ENCODE measurements at regions not wholly inside any gene's neighbourhood (a gene's known extent, or its start where the extent isn't known, plus 50 kb on each side); places are given as distances from the start of the nearest gene placed in this dataset.

GRCh38 chr5:86929123-86929766 is 311.5 kb downstream of the COX7C start:
- H3K9me2 ChIP-seq (ENCODE audit: insufficient read depth, low read length) = 0 out of 2 replicates have a peak, but pooled peaks cover 2% of the 10 kb centered on the region
- no peak overlapping the region for H3K4me3 ChIP-seq (ENCODE audit: low read depth, low read length, poor library complexity, severe bottlenecking)
- TF ChIP-seq EZH2phosphoT487 (IDR thresholded peaks at IDR 0.05; ENCODE audit: borderline replicate concordance, low read depth, low read length) (no peak), CTCF (conservative IDR thresholded peaks at IDR 0.05; ENCODE audit: low read length) (no peak)
- H3K4me1 ChIP-seq (ENCODE audit: insufficient read depth, low read length, poor library complexity, severe bottlenecking) = no peaks in the 10 kb centered on the region
- no peak overlapping the region for H3K4me2 ChIP-seq (ENCODE audit: low read length)
- ChIA-PET POLR2A (interaction anchor here (0.8 kb wide), 1 partner anchor 51 kb away, joined by 3 read pairs; no protein-coding TSS in a partner anchor), CTCF (ENCODE audit: unreplicated experiment) (no interaction called here)
- H3K79me2 ChIP-seq (ENCODE audit: insufficient read depth, low read depth, low read length) = no peaks in the 10 kb centered on the region
- BruUV-seq (replicated peaks) = no TSS peak
- H2AFZ ChIP-seq (ENCODE audit: low read length) = no peak overlapping the region
- H3K9me3 ChIP-seq (ENCODE audit: low read length) = no peaks in the 10 kb centered on the region
- intact Hi-C loops (cut with micrococcal nuclease; ENCODE audit: unreplicated experiment) = no loop called here
- no peaks in the 10 kb centered on the region for H3K36me3 ChIP-seq (ENCODE audit: insufficient read depth, low read length)
- no peak for DNase-seq (ENCODE audit: low spot score)
- H3K27ac ChIP-seq (ENCODE audit: low read depth, low read length, poor library complexity, severe bottlenecking) = no peak overlapping the region
- H4K20me1 ChIP-seq (ENCODE audit: insufficient read depth, low read length) = no peaks in the 10 kb centered on the region

- Histone ChIP-seq H3K4me3 (ENCODE audit: low read depth, low read length, poor library complexity, severe bottlenecking) (no peak overlapping the region), H2AFZ (ENCODE audit: low read length) (no peak overlapping the region), H3K9me2 (ENCODE audit: insufficient read depth, low read length) (no peaks in the 10 kb centered on the region), H3K4me1 (ENCODE audit: insufficient read depth, low read length, poor library complexity, severe bottlenecking) (no peaks in the 10 kb centered on the region), H4K20me1 (ENCODE audit: insufficient read depth, low read length) (no peaks in the 10 kb centered on the region), H3K27ac (ENCODE audit: low read depth, low read length, poor library complexity, severe bottlenecking) (no peak overlapping the region), H3K4me2 (ENCODE audit: low read length) (no peak overlapping the region), H3K36me3 (ENCODE audit: insufficient read depth, low read length) (no peaks in the 10 kb centered on the region), H3K9me3 (ENCODE audit: low read length) (no peaks in the 10 kb centered on the region), H3K79me2 (ENCODE audit: insufficient read depth, low read depth, low read length) (no peaks in the 10 kb centered on the region)
- BruUV-seq (replicated peaks) = no TSS peak
- TF ChIP-seq EZH2phosphoT487 (IDR thresholded peaks at IDR 0.05; ENCODE audit: borderline replicate concordance, low read depth, low read length) (no peak), CTCF (conservative IDR thresholded peaks at IDR 0.05; ENCODE audit: low read length) (no peak)
- CTCF ChIA-PET (ENCODE audit: unreplicated experiment) = no interaction called here
- DNase-seq (ENCODE audit: low spot score) = no peak
- POLR2A ChIA-PET = no interaction called here
- intact Hi-C loops (cut with micrococcal nuclease; ENCODE audit: unreplicated experiment) = no loop called here
These were observed 315.9 kb upstream of the RASA1 start for GRCh38 chr5:86951761-86952160.

GRCh38 chr5:86964889-86965288 is 302.8 kb upstream of the RASA1 start:
- ChIA-PET POLR2A (no interaction called here), CTCF (ENCODE audit: unreplicated experiment) (no interaction called here)
- no TSS peak for BruUV-seq (replicated peaks)

More at GRCh38 chr5:86964889-86965288, 302.8 kb upstream of the RASA1 start:
- no peak for TF ChIP-seq EZH2phosphoT487 (IDR thresholded peaks at IDR 0.05; ENCODE audit: borderline replicate concordance, low read depth, low read length)
- TF ChIP-seq CTCF (conservative IDR thresholded peaks at IDR 0.05; ENCODE audit: low read length) = no peak
- Histone ChIP-seq H3K9me3 (ENCODE audit: low read length) (no peaks in the 10 kb centered on the region), H3K79me2 (ENCODE audit: insufficient read depth, low read depth, low read length) (no peaks in the 10 kb centered on the region), H4K20me1 (ENCODE audit: insufficient read depth, low read length) (no peaks in the 10 kb centered on the region), H3K36me3 (ENCODE audit: insufficient read depth, low read length) (no peaks in the 10 kb centered on the region), H3K9me2 (ENCODE audit: insufficient read depth, low read length) (no peaks in the 10 kb centered on the region), H3K4me3 (ENCODE audit: low read depth, low read length, poor library complexity, severe bottlenecking) (no peak overlapping the region), H3K27ac (ENCODE audit: low read depth, low read length, poor library complexity, severe bottlenecking) (no peak overlapping the region), H3K4me2 (ENCODE audit: low read length) (no peak overlapping the region), H3K4me1 (ENCODE audit: insufficient read depth, low read length, poor library complexity, severe bottlenecking) (no peaks in the 10 kb centered on the region), H2AFZ (ENCODE audit: low read length) (no peak overlapping the region)
- no peak for DNase-seq (ENCODE audit: low spot score)
- intact Hi-C loops (cut with micrococcal nuclease; ENCODE audit: unreplicated experiment) = no loop called here

Data from OCI-LY7 (cell line).